ENCODE measurements at regions not wholly inside any gene's neighbourhood (a gene's known extent, or its start where the extent isn't known, plus 50 kb on each side); places are given as distances from the start of the nearest gene placed in this dataset.
"Not testable (repeated sequence)": the region's sequence is repeated elsewhere in the genome, so short reads cannot be mapped to it uniquely, and the experiment has no call there.

- Histone ChIP-seq H3K4me2 (ENCODE audit: low read depth, low read length, poor library complexity, severe bottlenecking) (no peak overlapping the region), H3K9ac (ENCODE audit: low read length) (no peak overlapping the region), H3K27ac (ENCODE audit: low read length) (no peak overlapping the region), H4K20me1 (ENCODE audit: insufficient read depth, low read depth, low read length) (no peaks in the 10 kb centered on the region), H3K4me1 (ENCODE audit: low read length) (no peaks in the 10 kb centered on the region), H3K9me3 (ENCODE audit: low read length) (peaks cover 3% of the 10 kb centered on the region; the same call in 1 of the 2 replicates), H3K9me2 (replicated peaks; ENCODE audit: insufficient read depth, low read length) (no peaks in the 10 kb centered on the region), H2AFZ (ENCODE audit: low read length) (no peak overlapping the region), H3K36me3 (ENCODE audit: insufficient read depth, low read length) (no peaks in the 10 kb centered on the region), H3K79me2 (ENCODE audit: low read length) (no peaks in the 10 kb centered on the region), H3K4me3 (ENCODE audit: low read length) (no peak overlapping the region), H3K27me3 (ENCODE audit: low read length) (no peaks in the 10 kb centered on the region)
- no peak for DNase-seq
Observed at GRCh38 chr6:115485400-115485799, 575.3 kb downstream of the FRK start.

DNA sequence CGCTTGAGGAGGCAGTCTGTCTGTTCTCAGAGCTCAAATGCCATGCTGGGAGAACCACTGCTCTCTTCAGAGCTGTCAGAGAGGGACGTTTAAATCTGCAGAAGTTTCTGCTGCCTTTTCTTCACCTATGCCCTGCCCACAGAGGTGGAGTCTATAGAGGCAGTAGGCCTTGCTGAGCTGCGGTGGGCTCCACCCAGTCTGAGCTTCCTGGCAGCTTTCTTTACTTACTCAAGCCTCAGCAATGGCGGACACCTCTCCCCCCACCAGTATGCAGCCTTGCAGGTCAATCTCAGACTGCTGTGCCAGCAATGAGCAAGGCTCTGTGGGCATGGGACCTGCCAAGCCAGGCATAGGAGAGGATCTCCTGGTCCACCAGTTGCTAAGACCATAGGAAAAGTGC, 580.1 kb downstream of the FRK start:
- H3K27ac ChIP-seq (ENCODE audit: low read length); H2AFZ ChIP-seq (ENCODE audit: low read length); H3K36me3 ChIP-seq (ENCODE audit: insufficient read depth, low read length); H3K4me3 ChIP-seq (ENCODE audit: low read length); H3K9me2 ChIP-seq (replicated peaks; ENCODE audit: insufficient read depth, low read length); DNase-seq; H3K9ac ChIP-seq (ENCODE audit: low read length); H3K79me2 ChIP-seq (ENCODE audit: low read length); H4K20me1 ChIP-seq (ENCODE audit: insufficient read depth, low read depth, low read length); H3K4me1 ChIP-seq (ENCODE audit: low read length); H3K9me3 ChIP-seq (ENCODE audit: low read length); H3K4me2 ChIP-seq (ENCODE audit: low read depth, low read length, poor library complexity, severe bottlenecking); H3K27me3 ChIP-seq (ENCODE audit: low read length): not testable (repeated sequence)

DNA sequence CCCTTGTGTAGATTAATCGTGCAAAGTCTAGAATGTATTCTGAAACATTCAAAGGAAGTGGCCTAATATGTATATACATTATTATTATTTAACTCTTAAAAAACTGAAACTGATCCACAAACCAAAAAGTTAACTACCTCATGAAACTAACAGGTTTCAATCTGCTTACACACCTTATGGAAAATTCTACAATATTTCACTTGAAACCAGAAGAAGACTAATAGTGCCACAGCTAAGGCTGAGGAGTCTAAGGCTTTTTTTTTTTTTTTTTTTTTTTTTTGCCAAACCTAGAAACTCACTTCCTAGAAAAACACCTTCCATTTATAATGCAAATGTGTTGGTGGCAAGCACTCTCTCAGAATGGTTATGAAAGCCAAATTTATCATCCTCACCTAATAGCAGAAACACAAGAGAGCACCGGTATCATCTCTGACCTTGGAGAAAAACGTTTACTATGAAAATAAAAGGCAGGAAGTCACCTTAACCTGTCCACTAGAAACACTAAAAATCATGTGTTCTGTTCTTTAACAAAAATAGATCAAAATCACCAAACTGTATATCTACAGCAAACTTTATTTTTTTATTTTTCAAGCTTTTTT, 586.1 kb downstream of the FRK start:
- no peaks in the 10 kb centered on the region for H3K79me2 ChIP-seq (ENCODE audit: low read length)
- no peaks in the 10 kb centered on the region for H3K36me3 ChIP-seq (ENCODE audit: insufficient read depth, low read length)
- H3K27me3 ChIP-seq (ENCODE audit: low read length): no peaks in the 10 kb centered on the region
- no peaks in the 10 kb centered on the region for H3K9me2 ChIP-seq (replicated peaks; ENCODE audit: insufficient read depth, low read length)
- no peaks in the 10 kb centered on the region for H4K20me1 ChIP-seq (ENCODE audit: insufficient read depth, low read depth, low read length)
- H3K27ac ChIP-seq (ENCODE audit: low read length): no peak overlapping the region
- no peak overlapping the region for H3K9ac ChIP-seq (ENCODE audit: low read length)
- peaks cover 19% of the 10 kb centered on the region for H3K9me3 ChIP-seq (ENCODE audit: low read length)
- no peak overlapping the region for H3K4me3 ChIP-seq (ENCODE audit: low read length)
- no peak overlapping the region for H3K4me2 ChIP-seq (ENCODE audit: low read depth, low read length, poor library complexity, severe bottlenecking)
- no peaks in the 10 kb centered on the region for H3K4me1 ChIP-seq (ENCODE audit: low read length)
- no peak for DNase-seq
- H2AFZ ChIP-seq (ENCODE audit: low read length): no peak overlapping the region

DNA sequence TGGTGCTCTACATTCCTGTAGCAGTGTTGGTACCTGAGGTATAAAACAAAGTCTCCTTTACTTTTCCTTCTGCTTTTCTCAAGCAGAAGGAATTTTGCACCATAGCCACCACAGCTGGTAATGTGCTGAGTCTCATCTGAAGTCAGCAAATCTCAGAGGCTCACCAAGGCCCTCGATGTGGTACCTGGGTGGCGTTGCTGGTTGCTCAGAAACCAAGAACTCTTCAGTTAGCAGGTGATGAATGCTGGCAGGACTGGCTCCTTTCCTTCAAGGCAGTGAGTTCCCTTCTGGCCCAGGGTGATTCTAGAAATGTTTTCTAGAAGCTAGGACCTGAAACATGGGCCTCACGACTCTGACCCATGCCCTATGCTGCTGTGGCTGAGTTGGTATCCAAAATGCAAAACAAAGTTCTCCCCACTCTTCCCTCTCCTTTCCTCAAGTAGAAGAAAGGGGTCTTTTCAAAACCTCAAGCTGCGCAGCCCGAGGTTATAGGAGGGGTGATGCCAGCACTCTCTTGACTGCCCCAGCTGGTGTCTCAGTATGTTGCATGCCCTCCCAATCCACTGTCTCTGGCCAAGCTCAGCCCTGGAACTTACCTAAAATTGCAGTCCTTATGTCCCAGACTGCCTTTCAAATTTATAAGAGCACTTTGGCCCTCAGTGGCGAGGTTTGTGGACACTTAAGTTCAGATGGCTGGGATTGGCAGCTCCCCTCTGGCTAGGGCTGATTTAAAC, 592.3 kb downstream of the FRK start:
- no peak overlapping the region for H3K4me3 ChIP-seq (ENCODE audit: low read length)
- H3K27ac ChIP-seq (ENCODE audit: low read length): no peak overlapping the region
- H3K79me2 ChIP-seq (ENCODE audit: low read length): no peaks in the 10 kb centered on the region
- no peak for DNase-seq
- H3K36me3 ChIP-seq (ENCODE audit: insufficient read depth, low read length): no peaks in the 10 kb centered on the region
- H3K9ac ChIP-seq (ENCODE audit: low read length): no peak overlapping the region
- peaks cover 23% of the 10 kb centered on the region for H3K9me3 ChIP-seq (ENCODE audit: low read length)
- no peak overlapping the region for H3K4me2 ChIP-seq (ENCODE audit: low read depth, low read length, poor library complexity, severe bottlenecking)
- no peaks in the 10 kb centered on the region for H3K9me2 ChIP-seq (replicated peaks; ENCODE audit: insufficient read depth, low read length)
- H4K20me1 ChIP-seq (ENCODE audit: insufficient read depth, low read depth, low read length): no peaks in the 10 kb centered on the region
- H2AFZ ChIP-seq (ENCODE audit: low read length): no peak overlapping the region
- no peaks in the 10 kb centered on the region for H3K27me3 ChIP-seq (ENCODE audit: low read length)
- no peaks in the 10 kb centered on the region for H3K4me1 ChIP-seq (ENCODE audit: low read length)

DNA sequence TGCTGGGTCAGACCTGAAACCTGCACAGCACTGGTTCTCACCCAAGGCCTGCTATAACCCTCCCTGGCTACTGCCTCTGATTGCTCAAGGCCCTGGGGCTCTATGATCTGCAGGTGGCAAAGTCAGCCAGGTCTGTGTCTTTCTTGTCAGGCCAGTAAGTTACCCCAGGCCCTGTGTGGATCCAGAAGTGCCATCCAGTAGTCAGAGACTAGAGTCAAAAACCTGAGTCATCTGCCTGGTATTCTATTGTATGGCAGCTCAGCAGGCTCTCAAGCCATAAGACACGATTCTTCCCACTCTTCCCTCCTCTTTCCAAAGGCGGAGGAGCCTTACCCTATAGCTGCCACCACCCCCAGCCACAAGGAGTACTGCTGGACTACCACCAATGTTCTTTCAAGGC, 593.0 kb downstream of the FRK start:
- H3K27me3 ChIP-seq (ENCODE audit: low read length): no peaks in the 10 kb centered on the region
- H4K20me1 ChIP-seq (ENCODE audit: insufficient read depth, low read depth, low read length): no peaks in the 10 kb centered on the region
- no peaks in the 10 kb centered on the region for H3K79me2 ChIP-seq (ENCODE audit: low read length)
- no peaks in the 10 kb centered on the region for H3K9me2 ChIP-seq (replicated peaks; ENCODE audit: insufficient read depth, low read length)
- H3K4me1 ChIP-seq (ENCODE audit: low read length): no peaks in the 10 kb centered on the region
- H3K4me2 ChIP-seq (ENCODE audit: low read depth, low read length, poor library complexity, severe bottlenecking): no peak overlapping the region
- H3K9me3 ChIP-seq (ENCODE audit: low read length): peaks cover 21% of the 10 kb centered on the region
- no peaks in the 10 kb centered on the region for H3K36me3 ChIP-seq (ENCODE audit: insufficient read depth, low read length)
- H3K9ac ChIP-seq (ENCODE audit: low read length): no peak overlapping the region
- no peak overlapping the region for H3K27ac ChIP-seq (ENCODE audit: low read length)
- DNase-seq: no peak
- H3K4me3 ChIP-seq (ENCODE audit: low read length): no peak overlapping the region
- H2AFZ ChIP-seq (ENCODE audit: low read length): no peak overlapping the region

DNA sequence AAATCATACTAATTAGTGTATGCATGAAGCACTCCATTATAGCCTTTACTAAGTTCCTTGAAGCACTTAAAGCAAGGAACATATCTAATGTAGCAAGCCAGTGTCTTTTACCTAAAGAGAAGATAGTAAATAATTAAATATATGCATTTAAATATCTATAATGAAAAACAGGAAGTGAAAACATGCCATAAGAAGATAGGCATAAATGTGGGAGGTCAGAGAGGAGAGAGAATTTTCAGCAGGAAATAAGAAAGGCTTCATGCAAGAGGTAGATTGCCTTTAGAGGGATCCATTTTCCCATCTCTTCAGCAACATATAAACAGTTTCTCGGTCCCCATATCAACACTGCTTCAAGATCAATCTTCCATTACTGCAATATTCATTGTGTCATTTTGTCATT, 599.8 kb downstream of the FRK start:
- H3K79me2 ChIP-seq (ENCODE audit: low read length): no peaks in the 10 kb centered on the region
- H3K9me3 ChIP-seq (ENCODE audit: low read length): peaks cover 11% of the 10 kb centered on the region
- H4K20me1 ChIP-seq (ENCODE audit: insufficient read depth, low read depth, low read length): no peaks in the 10 kb centered on the region
- H3K9ac ChIP-seq (ENCODE audit: low read length): no peak overlapping the region
- no peak overlapping the region for H3K4me2 ChIP-seq (ENCODE audit: low read depth, low read length, poor library complexity, severe bottlenecking)
- H3K27me3 ChIP-seq (ENCODE audit: low read length): no peaks in the 10 kb centered on the region
- no peak for DNase-seq
- no peaks in the 10 kb centered on the region for H3K9me2 ChIP-seq (replicated peaks; ENCODE audit: insufficient read depth, low read length)
- H3K36me3 ChIP-seq (ENCODE audit: insufficient read depth, low read length): no peaks in the 10 kb centered on the region
- no peak overlapping the region for H2AFZ ChIP-seq (ENCODE audit: low read length)
- no peak overlapping the region for H3K27ac ChIP-seq (ENCODE audit: low read length)
- no peaks in the 10 kb centered on the region for H3K4me1 ChIP-seq (ENCODE audit: low read length)
- H3K4me3 ChIP-seq (ENCODE audit: low read length): no peak overlapping the region

DNA sequence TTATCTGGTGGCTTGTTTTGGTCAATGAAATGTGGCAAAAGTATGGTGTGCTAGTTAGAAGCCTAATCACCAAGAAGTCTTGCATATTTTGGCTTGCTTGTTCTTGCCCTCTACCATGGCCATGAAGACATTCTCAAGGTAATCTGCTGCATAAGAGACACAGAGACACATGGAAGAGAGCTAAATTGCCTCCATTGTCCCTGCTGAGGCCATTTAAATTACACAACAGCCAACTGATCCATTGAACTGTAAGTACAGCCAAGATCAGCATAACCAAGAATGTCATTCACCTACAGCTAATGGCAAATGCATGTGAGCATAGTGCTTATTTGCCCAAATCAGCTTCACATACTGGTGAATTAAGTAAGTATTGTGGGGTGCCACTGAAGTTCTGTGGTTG, 603.8 kb downstream of the FRK start:
- peaks cover 15% of the 10 kb centered on the region for H3K9me3 ChIP-seq (ENCODE audit: low read length)

GRCh38 chr6:115443825-115444478, 616.7 kb downstream of the FRK start:
- H3K27ac ChIP-seq (ENCODE audit: low read length): no peak overlapping the region
- H3K36me3 ChIP-seq (ENCODE audit: insufficient read depth, low read length): no peaks in the 10 kb centered on the region
- H3K79me2 ChIP-seq (ENCODE audit: low read length): no peaks in the 10 kb centered on the region
- no peaks in the 10 kb centered on the region for H3K9me2 ChIP-seq (replicated peaks; ENCODE audit: insufficient read depth, low read length)
- H2AFZ ChIP-seq (ENCODE audit: low read length): no peak overlapping the region
- H3K4me2 ChIP-seq (ENCODE audit: low read depth, low read length, poor library complexity, severe bottlenecking): no peak overlapping the region
- H3K9me3 ChIP-seq (ENCODE audit: low read length): peaks cover 10% of the 10 kb centered on the region; the same call in 1 of the 2 replicates
- no peak overlapping the region for H3K4me3 ChIP-seq (ENCODE audit: low read length)
- H3K9ac ChIP-seq (ENCODE audit: low read length): no peak overlapping the region
- H3K27me3 ChIP-seq (ENCODE audit: low read length): no peaks in the 10 kb centered on the region
- no peaks in the 10 kb centered on the region for H4K20me1 ChIP-seq (ENCODE audit: insufficient read depth, low read depth, low read length)
- DNase-seq: no peak
- H3K4me1 ChIP-seq (ENCODE audit: low read length): no peaks in the 10 kb centered on the region

More for the DNA sequence above, 603.8 kb downstream of the FRK start:
- H4K20me1 ChIP-seq (ENCODE audit: insufficient read depth, low read depth, low read length): no peaks in the 10 kb centered on the region
- no peak overlapping the region for H3K4me2 ChIP-seq (ENCODE audit: low read depth, low read length, poor library complexity, severe bottlenecking)
- DNase-seq: no peak
- no peak overlapping the region for H3K4me3 ChIP-seq (ENCODE audit: low read length)
- H3K27ac ChIP-seq (ENCODE audit: low read length): no peak overlapping the region
- H3K36me3 ChIP-seq (ENCODE audit: insufficient read depth, low read length): no peaks in the 10 kb centered on the region
- H3K4me1 ChIP-seq (ENCODE audit: low read length): no peaks in the 10 kb centered on the region
- no peaks in the 10 kb centered on the region for H3K27me3 ChIP-seq (ENCODE audit: low read length)
- no peak overlapping the region for H2AFZ ChIP-seq (ENCODE audit: low read length)
- no peak overlapping the region for H3K9ac ChIP-seq (ENCODE audit: low read length)
- H3K9me2 ChIP-seq (replicated peaks; ENCODE audit: insufficient read depth, low read length): no peaks in the 10 kb centered on the region
- no peaks in the 10 kb centered on the region for H3K79me2 ChIP-seq (ENCODE audit: low read length)

Measured in Karpas-422 (cell line).